Skeletal muscle cell (primary cell): ENCODE measurements at regions not wholly inside any gene's neighbourhood (a gene's known extent, or its start where the extent isn't known, plus 50 kb on each side); places are given as distances from the start of the nearest gene placed in this dataset.

Experiments
- DNase-seq: peaks from one replicate; pipeline ENCODE4 v3.0.0-alpha.2; 2010; ENCODE audit warnings: low read depth
- H3K4me3 ChIP-seq: 2 replicates; pipeline ENCODE4 v1.5.1; 2011; ENCODE audit warnings: low read depth, mild to moderate bottlenecking, control low read depth, low read length, moderate library complexity

DNA sequence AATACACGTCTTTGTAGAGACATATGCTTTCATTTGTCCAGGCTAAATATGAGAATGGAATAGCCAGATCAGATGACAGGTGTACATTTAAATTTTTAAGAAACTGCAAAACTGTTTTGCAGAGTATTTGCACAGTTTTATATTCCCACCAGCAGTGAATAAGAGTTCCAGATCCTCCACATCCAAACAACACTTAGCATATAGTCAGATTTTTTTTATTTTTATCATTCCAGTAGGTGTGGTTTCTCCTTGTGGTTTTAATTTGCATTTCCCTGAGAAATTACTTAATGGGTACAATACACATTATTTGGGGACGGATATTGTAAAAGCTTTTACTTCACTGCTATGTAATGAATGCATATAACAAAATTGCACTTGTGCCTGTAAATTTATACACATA lies 56.7 kb upstream of the IRF2 start:
- H3K4me3 ChIP-seq, result no peak overlapping the region
- no peak for DNase-seq

GRCh38 chr4:184529283-184529682 lies 54.9 kb upstream of the IRF2 start:
- H3K4me3 ChIP-seq, result no peak overlapping the region
- no peak for DNase-seq

DNA sequence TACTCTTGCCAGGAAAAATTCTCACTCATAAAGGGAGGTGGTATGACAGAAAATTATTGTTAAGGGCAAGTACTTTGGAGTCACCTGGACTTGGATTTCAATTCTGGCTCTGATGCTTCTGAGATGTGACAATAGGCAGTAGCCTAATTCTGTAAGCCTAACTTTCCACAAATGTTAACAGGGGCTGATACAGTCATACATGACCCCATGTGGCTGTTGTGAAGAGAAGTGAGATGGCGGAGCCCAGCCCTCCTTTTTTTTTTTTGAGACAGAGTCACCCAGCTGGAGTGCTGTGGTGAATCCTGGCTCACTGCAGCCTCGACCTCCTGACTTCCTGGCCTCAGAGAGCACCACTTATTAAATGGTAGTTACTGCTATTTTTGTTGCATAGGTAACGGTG lies 54.4 kb upstream of the IRF2 start:
- DNase-seq, result no peak
- H3K4me3 ChIP-seq, result no peak overlapping the region

- H3K4me3 ChIP-seq, result no peak overlapping the region
- no peak for DNase-seq
Observed at GRCh38 chr4:184528051-184528450, 53.7 kb upstream of the IRF2 start.

DNA sequence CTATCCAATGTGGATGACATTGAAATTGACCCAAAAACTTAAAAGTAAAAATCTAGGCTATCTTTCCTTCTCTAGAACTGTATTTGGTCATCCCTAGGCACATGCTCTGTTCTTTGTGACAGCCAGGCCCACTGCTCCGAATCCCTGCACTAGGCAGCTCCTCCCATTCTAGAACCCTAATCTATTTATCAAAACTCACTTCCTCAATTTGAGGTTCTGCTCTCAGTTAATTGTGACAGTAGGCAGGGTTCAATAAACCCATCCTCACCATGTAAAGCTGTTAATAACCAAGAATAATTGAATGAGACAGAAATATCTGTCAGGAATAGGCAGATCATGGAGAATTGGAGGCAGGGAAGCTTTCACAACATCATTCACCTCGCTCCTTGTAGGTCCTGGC lies 51.9 kb upstream of the IRF2 start:
- no peak for DNase-seq

More for the DNA sequence above, 51.9 kb upstream of the IRF2 start:
- H3K4me3 ChIP-seq, result no peak overlapping the region
